IPS DF 4.7 (cell line): ENCODE measurements at regions not wholly inside any gene's neighbourhood (a gene's known extent, or its start where the extent isn't known, plus 50 kb on each side); places are given as distances from the start of the nearest gene placed in this dataset.
"Not testable (repeated sequence)": the region's sequence is repeated elsewhere in the genome, so short reads cannot be mapped to it uniquely, and the experiment has no call there.

ENCODE experiments used
- DNase-seq: peaks from one replicate; pipeline ENCODE4 v3.0.0-alpha.2; 2013; ENCODE audit warnings: low spot score; ENCODE audit errors: extremely low read depth

DNA sequence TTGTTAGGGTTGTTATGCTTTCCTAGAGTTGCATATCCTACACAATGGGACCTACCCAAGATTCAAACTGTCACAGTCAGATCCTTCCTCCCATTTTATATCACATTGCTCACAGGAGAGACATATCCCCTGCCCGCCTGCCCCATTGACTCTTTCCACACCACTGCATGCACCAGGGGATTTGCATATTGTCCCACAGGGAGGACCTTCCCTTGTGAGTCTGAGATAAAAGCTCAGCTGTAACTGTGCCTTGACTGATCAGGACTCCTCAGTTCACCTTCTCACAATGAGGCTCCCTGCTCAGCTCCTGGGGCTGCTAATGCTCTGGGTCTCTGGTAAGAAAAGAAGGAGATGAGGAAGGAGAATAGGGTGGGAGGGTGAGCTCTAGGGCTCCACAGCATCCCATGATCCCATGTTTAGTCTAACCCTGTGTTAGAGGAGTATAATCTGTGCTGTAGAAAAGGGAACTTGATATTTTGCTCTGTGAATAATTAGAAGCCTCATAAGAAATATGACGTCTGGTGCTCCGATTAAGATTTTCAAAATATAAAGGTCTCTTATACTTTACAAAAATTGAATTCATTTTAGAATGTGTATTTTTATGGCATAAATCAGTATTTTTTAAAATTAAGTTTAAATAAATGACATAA, 1268.4 kb downstream of the RPIA start:
- DNase-seq, result not testable (repeated sequence)

DNA sequence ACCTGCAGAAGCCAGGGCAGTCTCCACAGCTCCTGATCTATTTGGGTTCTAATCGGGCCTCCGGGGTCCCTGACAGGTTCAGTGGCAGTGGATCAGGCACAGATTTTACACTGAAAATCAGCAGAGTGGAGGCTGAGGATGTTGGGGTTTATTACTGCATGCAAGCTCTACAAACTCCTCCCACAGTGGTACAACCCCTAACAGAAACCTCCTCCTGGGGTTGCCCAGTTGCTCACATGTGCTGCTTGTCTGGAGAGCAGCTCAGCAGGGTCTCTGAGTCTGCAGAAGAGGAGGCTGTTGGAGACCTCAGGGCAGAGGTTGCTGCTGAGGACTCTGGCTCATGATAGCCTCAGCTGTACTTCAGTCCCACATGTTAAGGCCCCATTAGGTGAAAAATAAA, 1269.1 kb downstream of the RPIA start:
- not testable (repeated sequence) for DNase-seq

DNA sequence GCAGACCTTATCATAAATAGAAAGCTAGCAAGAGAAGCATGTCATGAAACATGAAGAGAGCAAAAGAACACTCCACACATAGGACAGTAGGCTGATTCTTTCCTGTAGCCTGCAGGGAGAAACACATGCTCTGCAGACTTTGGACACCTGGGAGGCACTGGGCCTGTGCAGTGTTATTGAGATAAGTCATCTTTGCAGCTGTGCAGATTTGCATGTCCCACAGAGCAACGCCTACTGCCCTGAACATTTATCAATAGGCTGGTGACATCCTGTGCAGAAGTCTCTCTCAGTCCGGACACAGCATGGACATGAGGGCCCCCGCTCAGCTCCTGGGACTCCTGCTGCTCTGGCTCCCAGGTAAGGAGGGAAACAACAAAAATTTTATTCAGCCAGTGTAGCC, 1277.1 kb downstream of the RPIA start:
- not testable (repeated sequence) for DNase-seq

DNA sequence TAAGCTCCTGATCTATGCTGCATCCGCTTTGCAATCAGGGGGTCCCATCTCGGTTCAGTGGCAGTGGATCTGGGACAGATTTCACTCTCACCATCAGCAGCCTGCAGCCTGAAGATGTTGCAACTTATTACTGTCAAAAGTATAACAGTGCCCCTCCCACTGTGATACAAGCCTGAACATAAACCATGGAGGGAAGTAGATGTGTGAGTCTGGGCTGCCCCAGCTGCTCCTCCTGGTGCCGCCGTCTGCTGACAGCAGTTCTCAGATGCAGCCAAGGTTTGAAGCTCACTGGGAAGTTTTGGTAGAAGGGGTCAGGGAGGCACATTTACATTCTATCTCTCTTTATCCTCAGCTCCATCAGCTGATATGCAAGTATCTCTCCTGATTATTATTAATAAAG, 1277.7 kb downstream of the RPIA start:
- DNase-seq, result not testable (repeated sequence)

DNA sequence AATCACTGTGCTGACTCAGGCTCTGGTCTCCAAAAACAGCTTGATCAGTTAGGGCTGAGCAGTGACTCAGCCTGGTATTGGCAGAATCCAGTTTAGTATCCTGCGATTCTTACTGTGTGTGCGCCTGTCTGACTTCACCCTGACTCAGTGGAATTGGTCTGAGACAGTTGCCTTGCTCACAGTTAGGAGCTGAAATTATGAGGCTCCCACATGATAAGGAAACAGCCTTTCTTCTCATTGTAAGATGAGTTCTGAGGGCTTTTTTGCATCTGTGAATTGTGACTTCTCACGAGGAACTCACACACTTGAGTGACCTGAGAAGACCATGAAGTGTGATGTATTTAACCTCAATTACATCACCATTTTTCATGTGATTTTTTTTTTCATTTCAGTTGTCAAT, 1282.4 kb downstream of the RPIA start:
- DNase-seq, result not testable (repeated sequence)

DNA sequence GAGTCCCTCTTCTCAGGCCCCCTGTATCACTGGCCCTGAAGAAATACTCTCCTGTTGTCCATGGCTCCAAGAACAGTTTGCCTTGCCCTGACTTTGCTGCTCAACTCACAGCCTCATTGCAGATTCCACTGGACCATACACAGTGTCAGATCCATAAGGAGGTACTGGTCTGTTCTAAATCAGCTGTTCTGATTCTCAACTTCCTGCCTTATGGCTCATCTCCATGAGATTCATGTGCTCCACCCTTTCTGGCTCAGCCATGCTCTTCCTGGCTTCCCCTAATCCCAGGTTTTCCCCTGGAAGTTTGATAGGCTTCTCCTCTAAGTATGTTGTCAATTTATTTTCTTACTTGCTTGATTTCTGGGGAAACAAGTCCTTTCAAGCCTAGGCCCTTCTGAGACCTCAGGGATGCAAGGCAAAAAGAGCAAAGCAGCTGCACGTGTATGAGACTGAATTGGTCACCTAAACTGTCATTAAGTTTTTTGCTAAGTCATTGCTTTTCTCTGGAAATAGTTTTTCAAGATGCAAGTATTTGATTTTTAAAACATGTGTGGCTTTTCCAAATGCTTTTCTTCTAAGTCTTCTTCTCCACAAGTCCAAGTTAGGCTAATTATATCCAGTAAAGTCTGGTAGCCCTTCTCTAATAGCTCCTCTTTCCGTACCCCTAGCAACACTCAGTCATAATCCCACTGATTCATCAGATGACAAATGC, 1288.5 kb downstream of the RPIA start:
- not testable (repeated sequence) for DNase-seq

DNA sequence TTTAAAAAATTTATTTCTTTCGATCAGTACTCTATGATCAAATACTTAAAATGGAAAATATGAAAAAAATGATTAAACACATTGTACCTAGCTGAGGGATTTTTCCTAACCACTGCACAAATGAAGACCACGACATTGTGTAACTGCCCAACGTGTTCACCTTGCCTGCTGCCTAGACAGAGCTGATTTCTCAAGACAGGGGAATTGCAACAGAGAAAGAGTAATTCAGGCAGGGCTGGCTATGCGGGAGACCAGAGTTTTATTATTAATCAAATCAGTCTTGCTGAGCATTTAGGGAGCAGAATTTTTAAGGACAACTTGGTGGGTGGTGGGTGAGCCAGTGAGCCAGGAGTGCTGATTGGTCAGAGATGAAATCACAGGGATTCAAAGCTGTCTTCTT, 1290.8 kb downstream of the RPIA start:
- not testable (repeated sequence) for DNase-seq

DNA sequence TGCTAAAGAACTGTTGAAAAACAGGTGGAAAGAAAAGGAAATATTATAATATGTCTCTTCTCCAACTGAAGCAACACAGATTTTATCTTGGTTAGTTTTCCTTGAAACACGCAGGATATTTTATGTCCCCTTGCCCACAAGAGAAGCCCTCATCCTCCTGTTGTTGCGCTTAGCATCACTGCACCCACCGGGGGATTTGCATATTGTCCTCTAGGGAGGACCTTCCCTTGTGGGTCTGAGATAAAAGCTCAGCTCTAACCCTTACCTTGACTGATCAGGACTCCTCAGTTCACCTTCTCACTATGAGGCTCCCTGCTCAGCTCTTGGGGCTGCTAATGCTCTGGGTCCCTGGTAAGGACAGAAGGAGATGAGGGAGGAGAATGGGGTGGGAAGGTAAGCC, 1294.2 kb downstream of the RPIA start:
- not testable (repeated sequence) for DNase-seq

DNA sequence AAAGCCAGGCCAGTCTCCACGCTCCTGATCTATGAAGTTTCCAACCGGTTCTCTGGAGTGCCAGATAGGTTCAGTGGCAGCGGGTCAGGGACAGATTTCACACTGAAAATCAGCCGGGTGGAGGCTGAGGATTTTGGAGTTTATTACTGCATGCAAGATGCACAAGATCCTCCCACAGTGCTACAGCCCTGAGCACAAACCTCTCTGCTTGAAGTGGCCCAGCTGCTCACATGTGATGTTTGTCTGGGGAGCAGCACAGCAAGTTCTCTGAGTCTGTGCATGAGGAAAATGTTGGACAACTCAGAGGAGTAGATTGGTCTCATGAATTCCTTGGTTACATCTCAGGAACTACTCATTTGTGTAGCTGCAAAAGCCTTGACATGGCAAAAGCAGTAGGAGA, 1295.1 kb downstream of the RPIA start:
- DNase-seq, result not testable (repeated sequence)

DNA sequence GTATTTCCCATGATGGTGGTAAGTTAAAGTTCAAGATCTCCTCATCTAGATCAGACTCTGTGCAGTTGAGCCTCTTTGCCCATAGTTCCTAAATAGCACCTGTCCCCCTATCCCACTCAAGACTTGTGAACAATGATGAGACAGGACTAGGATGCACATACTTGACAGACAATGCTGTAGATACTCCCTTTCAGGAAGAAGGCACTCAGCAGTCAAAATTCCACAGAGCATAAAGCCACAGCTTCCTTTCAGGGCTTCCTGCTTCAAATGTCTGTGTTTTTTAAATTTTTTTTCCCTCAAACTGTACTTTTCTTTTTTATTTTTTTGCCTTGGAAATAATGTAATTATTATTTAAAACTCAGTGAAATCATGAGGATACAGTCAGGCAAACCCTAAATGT, 1305.3 kb downstream of the RPIA start:
- not testable (repeated sequence) for DNase-seq

DNA sequence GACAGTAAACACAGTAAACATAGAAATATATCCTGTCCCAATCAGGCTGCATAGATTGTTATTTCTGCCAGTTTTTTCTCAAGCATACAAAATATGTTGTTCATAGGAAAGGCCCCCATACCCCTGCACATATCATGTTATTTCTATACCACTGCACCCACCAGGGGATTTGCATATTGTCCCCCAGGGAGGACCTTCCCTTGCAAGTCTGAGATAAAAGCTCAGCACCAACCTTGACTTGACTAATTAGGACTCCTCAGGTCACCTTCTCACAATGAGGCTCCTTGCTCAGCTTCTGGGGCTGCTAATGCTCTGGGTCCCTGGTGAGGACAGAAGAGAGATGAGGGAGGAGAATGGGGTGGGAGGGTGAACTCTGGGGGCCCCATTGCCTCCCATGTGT, 1313.1 kb downstream of the RPIA start:
- DNase-seq, result not testable (repeated sequence)

DNA sequence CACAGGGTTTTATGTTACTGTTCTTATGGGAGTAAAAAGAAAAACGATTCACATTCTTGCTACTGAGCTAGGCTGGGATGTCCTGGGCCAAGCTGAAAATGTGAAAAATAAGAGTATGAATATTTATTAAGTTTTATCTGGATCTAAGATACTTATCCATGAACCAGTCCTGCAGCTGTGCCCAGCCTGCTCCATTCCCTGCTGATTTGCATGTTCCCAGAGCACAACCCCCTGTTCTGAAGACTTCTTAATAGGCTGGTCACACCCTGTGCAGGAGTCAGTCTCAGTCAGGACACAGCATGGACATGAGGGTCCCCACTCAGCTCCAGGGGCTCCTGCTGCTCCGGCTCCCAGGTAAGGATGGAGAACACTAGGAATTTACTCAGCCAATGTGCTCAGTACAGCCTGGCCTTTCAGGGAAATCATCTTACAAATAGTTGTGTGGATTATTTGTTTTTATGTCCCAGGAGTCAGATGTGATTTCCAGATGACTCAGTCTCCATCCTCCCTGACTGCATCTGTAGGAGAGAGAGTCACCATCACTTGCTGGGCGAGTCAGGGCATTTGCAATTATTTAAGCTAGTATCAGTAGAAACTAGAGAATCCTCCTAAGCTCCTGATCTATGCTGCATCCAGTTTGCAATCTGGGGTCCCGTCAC, 1319.1 kb downstream of the RPIA start:
- DNase-seq, result not testable (repeated sequence)

DNA sequence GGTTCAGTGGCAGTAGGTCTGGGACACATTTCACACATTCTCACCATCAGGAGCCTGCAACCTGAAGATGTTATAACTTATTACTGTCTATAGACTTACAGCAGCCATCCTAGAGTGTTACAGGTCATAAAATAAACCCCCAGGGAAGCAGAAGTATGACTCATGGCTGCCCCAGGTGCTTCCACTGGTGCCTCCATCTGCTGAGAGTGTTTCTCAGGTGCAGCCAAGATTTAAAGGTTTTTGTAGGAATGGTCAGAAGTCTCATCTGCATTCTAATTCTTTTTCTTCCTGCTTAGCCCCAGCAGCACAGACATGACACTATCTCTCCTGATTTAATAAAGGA, 1319.6 kb downstream of the RPIA start:
- not testable (repeated sequence) for DNase-seq

DNA sequence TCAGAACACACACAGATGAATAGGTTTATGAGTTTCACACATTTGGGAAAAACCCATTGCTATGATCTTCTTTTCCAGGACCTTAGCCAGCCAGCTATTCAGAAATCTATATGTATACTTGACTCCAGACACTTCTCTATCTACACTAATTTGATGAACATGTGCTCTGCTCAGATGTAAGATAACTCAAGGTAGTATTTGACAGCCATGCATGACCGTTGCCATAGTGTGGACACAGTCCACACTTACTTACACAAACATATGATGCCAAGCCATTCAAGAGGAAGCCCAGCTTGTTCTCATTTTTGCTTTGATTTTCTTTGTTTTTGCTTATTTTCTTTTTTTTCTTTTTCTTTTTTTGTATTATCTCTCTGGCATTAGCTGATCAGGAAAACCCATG, 1328.4 kb downstream of the RPIA start:
- DNase-seq, result not testable (repeated sequence)

DNA sequence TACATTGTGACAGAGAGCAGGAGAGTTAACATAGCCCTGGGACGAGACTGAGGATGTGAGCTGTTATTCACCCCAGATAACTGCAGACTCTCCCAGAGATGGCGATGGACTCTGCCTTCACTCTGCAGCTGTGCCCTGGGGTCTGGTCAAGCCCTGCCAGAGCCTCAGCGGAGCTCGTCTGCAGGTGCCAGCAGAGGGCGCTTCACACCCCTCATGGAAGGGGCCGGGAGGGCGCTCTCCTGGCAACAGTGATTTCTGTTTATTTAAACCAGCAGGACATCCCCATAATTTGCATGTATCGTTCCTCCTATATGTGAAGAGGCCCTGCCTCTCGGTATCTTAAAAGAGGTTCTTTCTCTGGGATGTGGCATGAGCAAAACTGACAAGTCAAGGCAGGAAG, 1329.8 kb downstream of the RPIA start:
- not testable (repeated sequence) for DNase-seq

DNA sequence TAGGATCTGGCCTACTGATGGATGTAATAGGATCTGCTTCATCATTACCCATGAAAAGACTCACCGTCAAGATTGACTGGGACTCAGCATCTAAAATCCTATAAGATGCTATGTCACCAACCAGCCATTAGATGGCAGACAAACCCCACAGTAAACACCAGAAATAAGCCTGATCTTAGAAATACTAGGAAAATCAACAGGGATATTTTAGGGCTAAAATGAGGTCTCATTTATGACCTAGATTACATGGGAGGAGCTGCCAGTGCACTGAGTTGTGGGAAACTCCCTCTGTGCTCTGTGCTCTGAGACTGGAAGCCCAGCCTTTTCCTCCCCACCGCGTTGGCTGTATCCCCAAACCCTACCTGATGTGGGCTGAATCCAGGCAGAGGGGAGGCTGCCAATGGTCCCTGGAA, 1335.8 kb downstream of the RPIA start:
- not testable (repeated sequence) for DNase-seq

DNA sequence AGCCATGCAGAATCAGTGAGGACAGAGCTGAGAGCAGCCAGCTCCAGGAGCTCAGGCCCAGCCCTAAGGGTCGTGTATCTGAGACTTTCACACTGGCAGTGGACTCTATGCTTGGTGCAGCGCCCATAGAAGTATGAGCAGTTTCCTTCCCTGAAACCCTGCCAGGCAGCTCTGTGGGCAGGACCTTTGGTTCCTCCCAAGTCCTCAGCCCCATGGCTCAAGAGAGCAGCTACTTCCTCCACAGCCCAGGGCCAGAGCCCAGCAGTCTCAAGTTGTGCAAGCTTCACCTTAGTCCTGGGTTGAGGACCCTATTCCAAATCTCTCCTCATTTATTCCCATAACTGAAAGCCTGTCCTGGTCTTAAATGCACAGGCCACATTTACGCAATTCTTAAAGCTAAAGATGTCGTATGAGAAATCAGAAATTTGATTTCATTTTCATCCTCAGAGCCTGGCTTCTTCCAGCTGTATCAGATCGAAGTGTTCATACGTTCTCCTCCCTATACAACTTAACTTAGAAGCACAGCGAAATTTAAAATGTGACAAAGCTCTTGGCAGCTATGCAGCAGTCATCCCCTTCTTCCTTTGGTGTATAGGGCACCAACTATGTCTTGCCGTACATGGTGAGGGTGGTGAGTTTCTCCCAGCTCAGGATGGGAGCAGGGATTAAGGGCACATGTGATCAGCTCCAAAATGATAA, 1337.1 kb downstream of the RPIA start:
- DNase-seq, result not testable (repeated sequence)

DNA sequence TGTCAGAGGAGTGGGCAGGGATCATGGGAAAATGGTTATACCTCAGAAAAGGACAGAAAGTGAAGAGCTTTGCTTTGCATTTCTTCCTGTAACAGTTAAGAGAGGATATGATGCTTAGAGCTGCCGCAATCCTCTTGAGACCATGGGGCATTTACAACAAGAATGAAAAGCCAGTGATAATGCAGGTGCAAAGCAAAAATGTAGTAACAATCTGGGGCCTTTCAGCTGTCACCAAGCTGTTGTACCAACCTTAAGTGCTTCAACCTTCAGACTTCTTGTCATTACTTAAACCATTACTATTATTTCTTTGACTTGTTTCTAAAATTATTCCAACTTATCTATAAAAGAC, 1337.6 kb downstream of the RPIA start:
- not testable (repeated sequence) for DNase-seq

DNA sequence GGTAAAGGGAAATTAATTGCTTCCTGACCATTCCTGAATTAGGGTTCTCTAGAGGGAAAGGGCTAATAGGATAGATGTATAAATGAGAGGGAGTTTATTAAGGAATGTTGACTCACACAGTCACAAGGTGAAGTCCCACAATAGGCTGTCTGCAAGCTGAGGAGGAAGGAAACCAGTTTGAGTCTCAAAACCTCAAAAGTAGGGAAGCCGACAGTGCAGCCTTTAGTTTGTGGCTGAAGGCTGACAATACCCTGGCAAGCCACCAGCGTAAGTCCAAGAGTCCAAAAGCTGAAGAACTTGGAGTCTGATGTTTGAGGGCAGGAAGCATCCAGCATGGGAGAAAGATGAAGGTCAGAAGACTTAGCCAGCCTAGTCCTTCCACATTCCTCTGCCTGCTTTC, 1340.8 kb downstream of the RPIA start:
- DNase-seq, result not testable (repeated sequence)

DNA sequence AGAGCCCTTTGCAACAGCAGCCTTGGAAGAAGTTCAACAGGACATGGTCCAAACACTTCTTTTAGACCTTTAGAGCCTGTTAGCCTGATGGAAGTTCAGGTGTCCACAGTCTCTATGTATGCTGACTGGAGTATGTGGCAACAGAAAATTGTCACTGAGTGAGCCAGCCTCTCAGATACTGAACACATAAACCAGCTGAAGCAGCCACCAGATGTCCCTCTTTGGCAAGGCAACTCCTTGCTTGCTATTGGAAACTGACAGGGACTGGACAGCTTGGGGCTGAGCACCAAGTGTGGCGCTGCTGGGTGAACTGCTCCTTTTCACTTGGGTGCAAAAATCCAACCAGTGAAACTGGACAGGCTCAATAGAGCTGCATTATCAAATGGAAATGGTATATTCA, 1344.9 kb downstream of the RPIA start:
- DNase-seq, result not testable (repeated sequence)

DNA sequence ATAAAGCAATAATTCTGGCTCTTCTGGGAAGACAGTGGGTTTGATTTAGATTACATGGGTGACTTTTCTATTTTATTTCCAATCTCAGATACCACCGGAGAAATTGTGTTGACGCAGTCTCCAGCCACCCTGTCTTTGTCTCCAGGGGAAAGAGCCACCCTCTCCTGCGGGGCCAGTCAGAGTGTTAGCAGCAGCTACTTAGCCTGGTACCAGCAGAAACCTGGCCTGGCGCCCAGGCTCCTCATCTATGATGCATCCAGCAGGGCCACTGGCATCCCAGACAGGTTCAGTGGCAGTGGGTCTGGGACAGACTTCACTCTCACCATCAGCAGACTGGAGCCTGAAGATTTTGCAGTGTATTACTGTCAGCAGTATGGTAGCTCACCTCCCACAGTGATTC, 1347.6 kb downstream of the RPIA start:
- not testable (repeated sequence) for DNase-seq

DNA sequence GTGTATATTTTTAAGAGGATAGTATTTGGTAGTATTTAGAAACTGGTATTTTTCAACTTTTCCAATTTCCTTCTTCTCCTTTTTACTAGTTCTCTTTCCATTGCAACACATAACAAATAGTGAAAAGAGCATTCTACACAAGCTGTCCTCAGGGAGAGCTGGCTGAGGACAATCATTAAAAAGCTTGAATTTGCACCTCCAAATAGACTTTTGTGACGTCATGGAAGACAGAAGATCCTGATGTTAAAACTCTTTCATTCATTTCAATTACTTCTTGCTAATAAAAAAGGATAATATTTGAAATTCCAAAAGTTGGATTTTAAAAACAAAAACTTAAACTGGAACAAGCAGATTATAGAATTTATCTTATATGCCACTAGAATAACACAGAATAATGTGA, 1356.3 kb downstream of the RPIA start:
- DNase-seq, result not testable (repeated sequence)
